BLaER1 (cell line): ENCODE measurements at regions not wholly inside any gene's neighbourhood (a gene's known extent, or its start where the extent isn't known, plus 50 kb on each side); places are given as distances from the start of the nearest gene placed in this dataset.
"Not testable (repeated sequence)": the region's sequence is repeated elsewhere in the genome, so short reads cannot be mapped to it uniquely, and the experiment has no call there.

ENCODE experiments used
- H3K27ac ChIP-seq: shearing (Covaris generic); formaldehyde crosslinking; 2 replicates; pipeline ENCODE4 v1.8.1; 2022
- H3K27me3 ChIP-seq: shearing (Covaris generic); formaldehyde crosslinking; 2 replicates; pipeline ENCODE4 v1.8.1; 2022
- H3K36me3 ChIP-seq: shearing (Covaris generic); formaldehyde crosslinking; 2 replicates; pipeline ENCODE4 v1.8.1; 2022
- H3K4me1 ChIP-seq: shearing (Covaris generic); formaldehyde crosslinking; 2 replicates; pipeline ENCODE4 v1.8.1; 2022
- H3K4me2 ChIP-seq: shearing (Covaris generic); formaldehyde crosslinking; 2 replicates; pipeline ENCODE4 v1.8.1; 2022
- H3K4me3 ChIP-seq: shearing (Covaris generic); formaldehyde crosslinking; 2 replicates; pipeline ENCODE4 v1.8.1; 2022
- H3K9ac ChIP-seq: shearing (Covaris generic); formaldehyde crosslinking; 2 replicates; pipeline ENCODE4 v1.8.1; 2022
- H3K9me3 ChIP-seq: shearing (Covaris generic); formaldehyde crosslinking; 2 replicates; pipeline ENCODE4 v1.8.1; 2022
- H4K20me1 ChIP-seq: shearing (Covaris generic); formaldehyde crosslinking; 2 replicates; pipeline ENCODE4 v1.8.1; 2022
- Cebpa-rat ChIP-seq: shearing (Covaris generic); IDR thresholded peaks from 2 replicates; pipeline ENCODE4 v1.8.1; 2022

- H3K4me1 ChIP-seq, result no peaks in the 10 kb centered on the region
- no peak for TF ChIP-seq Cebpa-rat
These were observed 101.2 kb upstream of the SEC11C start for GRCh38 chr18:59038295-59039039.

GRCh38 chr18:59039040-59039320 is 100.7 kb upstream of the SEC11C start:
- not testable (repeated sequence) for H3K9ac ChIP-seq, H3K9me3 ChIP-seq, H3K4me3 ChIP-seq, H3K27me3 ChIP-seq, H3K36me3 ChIP-seq, H3K4me1 ChIP-seq, H3K27ac ChIP-seq, H3K4me2 ChIP-seq, H4K20me1 ChIP-seq

More at GRCh38 chr18:59038295-59039039, 101.2 kb upstream of the SEC11C start:
- Histone ChIP-seq H3K9me3 (no peaks in the 10 kb centered on the region), H3K27ac (no peak overlapping the region), H3K9ac (no peak overlapping the region), H3K4me2 (no peak overlapping the region), H3K4me3 (no peak overlapping the region), H3K36me3 (no peaks in the 10 kb centered on the region), H3K27me3 (no peaks in the 10 kb centered on the region), H4K20me1 (no peaks in the 10 kb centered on the region)

GRCh38 chr18:59039449-59039848 is 100.2 kb upstream of the SEC11C start:
- no peaks in the 10 kb centered on the region for H3K4me1 ChIP-seq
- no peak overlapping the region for H3K4me3 ChIP-seq
- no peak for TF ChIP-seq Cebpa-rat
- H3K27ac ChIP-seq, result no peak overlapping the region
- no peaks in the 10 kb centered on the region for H3K36me3 ChIP-seq
- no peak overlapping the region for H3K9ac ChIP-seq
- no peaks in the 10 kb centered on the region for H3K27me3 ChIP-seq
- H4K20me1 ChIP-seq, result no peaks in the 10 kb centered on the region
- H3K9me3 ChIP-seq, result no peaks in the 10 kb centered on the region
- no peak overlapping the region for H3K4me2 ChIP-seq

- H3K4me1 ChIP-seq, result no peaks in the 10 kb centered on the region
- no peaks in the 10 kb centered on the region for H4K20me1 ChIP-seq
- no peak overlapping the region for H3K9ac ChIP-seq
- H3K27me3 ChIP-seq, result no peaks in the 10 kb centered on the region
- TF ChIP-seq Cebpa-rat, result no peak
- no peaks in the 10 kb centered on the region for H3K9me3 ChIP-seq
- H3K4me3 ChIP-seq, result no peak overlapping the region
- no peaks in the 10 kb centered on the region for H3K36me3 ChIP-seq
- H3K27ac ChIP-seq, result no peak overlapping the region
- no peak overlapping the region for H3K4me2 ChIP-seq
These were observed 98.9 kb upstream of the SEC11C start for GRCh38 chr18:59040770-59041148.

- H3K4me3 ChIP-seq, result no peak overlapping the region
These were observed 98.4 kb upstream of the SEC11C start for GRCh38 chr18:59041296-59041695.

GRCh38 chr18:59041819-59042815 is 97.6 kb upstream of the SEC11C start:
- Histone ChIP-seq H3K4me3 (no peak overlapping the region), H3K27me3 (no peaks in the 10 kb centered on the region), H3K27ac (no peak overlapping the region), H3K9me3 (no peaks in the 10 kb centered on the region), H3K9ac (no peak overlapping the region), H3K4me1 (no peaks in the 10 kb centered on the region), H4K20me1 (no peaks in the 10 kb centered on the region), H3K36me3 (no peaks in the 10 kb centered on the region), H3K4me2 (no peak overlapping the region)
- TF ChIP-seq Cebpa-rat, result no peak

More at GRCh38 chr18:59041296-59041695, 98.4 kb upstream of the SEC11C start:
- Histone ChIP-seq H3K4me2 (no peak overlapping the region), H3K9ac (no peak overlapping the region), H3K27ac (no peak overlapping the region), H3K27me3 (no peaks in the 10 kb centered on the region), H4K20me1 (no peaks in the 10 kb centered on the region), H3K9me3 (no peaks in the 10 kb centered on the region), H3K36me3 (no peaks in the 10 kb centered on the region), H3K4me1 (no peaks in the 10 kb centered on the region)
- no peak for TF ChIP-seq Cebpa-rat

GRCh38 chr18:59044855-59045254 is 94.8 kb upstream of the SEC11C start:
- Histone ChIP-seq H3K9ac (no peak overlapping the region), H3K27me3 (no peaks in the 10 kb centered on the region), H3K9me3 (no peaks in the 10 kb centered on the region), H3K27ac (no peak overlapping the region), H3K4me1 (no peaks in the 10 kb centered on the region), H3K4me2 (no peak overlapping the region), H3K4me3 (no peak overlapping the region), H3K36me3 (no peaks in the 10 kb centered on the region), H4K20me1 (no peaks in the 10 kb centered on the region)
- no peak for TF ChIP-seq Cebpa-rat

GRCh38 chr18:59047321-59048047 is 92.2 kb upstream of the SEC11C start:
- peaks cover 6% of the 10 kb centered on the region; the same call in 1 of the 2 replicates for H3K4me1 ChIP-seq
- no peak overlapping the region for H3K9ac ChIP-seq
- no peaks in the 10 kb centered on the region for H3K9me3 ChIP-seq
- H3K4me2 ChIP-seq, result no peak overlapping the region
- no peak overlapping the region for H3K4me3 ChIP-seq
- no peaks in the 10 kb centered on the region for H3K36me3 ChIP-seq
- no peaks in the 10 kb centered on the region for H3K27me3 ChIP-seq
- no peak overlapping the region for H3K27ac ChIP-seq
- no peak for TF ChIP-seq Cebpa-rat
- no peaks in the 10 kb centered on the region for H4K20me1 ChIP-seq

- H3K27ac ChIP-seq, result no peak overlapping the region
- H4K20me1 ChIP-seq, result no peaks in the 10 kb centered on the region
- H3K4me3 ChIP-seq, result no peak overlapping the region
- no peaks in the 10 kb centered on the region for H3K36me3 ChIP-seq
- H3K4me1 ChIP-seq, result peaks cover 6% of the 10 kb centered on the region; the same call in 1 of the 2 replicates
- no peak overlapping the region for H3K4me2 ChIP-seq
- no peak overlapping the region for H3K9ac ChIP-seq
- H3K27me3 ChIP-seq, result no peaks in the 10 kb centered on the region
- no peaks in the 10 kb centered on the region for H3K9me3 ChIP-seq
- TF ChIP-seq Cebpa-rat, result no peak
These were observed 91.7 kb upstream of the SEC11C start for GRCh38 chr18:59048048-59048363.

- no peak overlapping the region for H3K4me3 ChIP-seq
- TF ChIP-seq Cebpa-rat, result no peak
- no peak overlapping the region for H3K9ac ChIP-seq
- H4K20me1 ChIP-seq, result no peaks in the 10 kb centered on the region
- no peak overlapping the region for H3K4me2 ChIP-seq
- no peaks in the 10 kb centered on the region for H3K36me3 ChIP-seq
- H3K9me3 ChIP-seq, result no peaks in the 10 kb centered on the region
- H3K27ac ChIP-seq, result no peak overlapping the region
- H3K27me3 ChIP-seq, result no peaks in the 10 kb centered on the region
- H3K4me1 ChIP-seq, result peaks cover 6% of the 10 kb centered on the region; the same call in 1 of the 2 replicates
These were observed 91.3 kb upstream of the SEC11C start for GRCh38 chr18:59048378-59048777.
